Suprapubic skin (tissue), 4 donors: ENCODE measurements at regions not wholly inside any gene's neighbourhood (a gene's known extent, or its start where the extent isn't known, plus 50 kb on each side); places are given as distances from the start of the nearest gene placed in this dataset.

Experiments
- EP300 ChIP-seq: sonication (generic); formaldehyde crosslinking; IDR thresholded peaks from one replicate; pipeline ENCODE4 v1.6.1; 2017; ENCODE audit warnings: antibody characterized with exemption
- POLR2A ChIP-seq, 2 donors: fragments of 450-650 bp; IDR thresholded peaks; one replicate each; pipeline ENCODE4 v1.6.1; 2017; ENCODE audit warnings: antibody characterized with exemption in 2 of 2, mild to moderate bottlenecking in 2 of 2, moderate library complexity in 2 of 2
- POLR2AphosphoS5 ChIP-seq, 3 donors: sonication (generic); formaldehyde crosslinking; IDR thresholded peaks; one replicate each; pipeline ENCODE4 v1.6.1; 2017; ENCODE audit warnings: antibody characterized with exemption in 3 of 3
- TF ChIP-seq, protein P1 (sequence below), 2 donors: fragments of 200-600 bp in 1 of 2; fragments of 450-650 bp in 1 of 2; sonication (generic) in 1 of 2; IDR thresholded peaks; one replicate each; pipeline ENCODE4 v1.5.1; 2016 to 2019; ENCODE audit warnings: antibody characterized with exemption in 2 of 2, mild to moderate bottlenecking in 1 of 2, moderate library complexity in 1 of 2

DNA sequence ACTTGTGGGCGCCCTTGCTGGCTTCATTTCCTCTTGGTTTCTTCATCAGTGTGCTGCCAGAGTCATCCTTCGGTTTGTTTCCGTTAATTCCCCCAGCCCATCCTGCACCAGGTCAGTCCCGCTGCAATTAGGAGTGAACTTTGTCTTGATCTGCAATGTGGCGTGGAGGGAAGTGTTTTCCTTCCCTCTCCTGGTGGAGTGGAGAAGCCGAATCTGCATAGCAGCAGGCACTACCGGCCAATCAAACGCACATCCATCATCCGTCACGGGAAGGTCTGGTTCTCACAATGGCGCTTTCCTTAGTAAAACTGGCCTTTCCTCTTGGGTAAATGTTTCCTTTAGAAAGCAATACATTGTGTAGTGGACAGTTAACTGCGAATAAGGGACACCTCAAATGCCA lies 337.5 kb downstream of the CXCL12 start:
- no peak for TF ChIP-seq POLR2A (IDR thresholded peaks at IDR 0.05)
- TF ChIP-seq, protein P1, sequence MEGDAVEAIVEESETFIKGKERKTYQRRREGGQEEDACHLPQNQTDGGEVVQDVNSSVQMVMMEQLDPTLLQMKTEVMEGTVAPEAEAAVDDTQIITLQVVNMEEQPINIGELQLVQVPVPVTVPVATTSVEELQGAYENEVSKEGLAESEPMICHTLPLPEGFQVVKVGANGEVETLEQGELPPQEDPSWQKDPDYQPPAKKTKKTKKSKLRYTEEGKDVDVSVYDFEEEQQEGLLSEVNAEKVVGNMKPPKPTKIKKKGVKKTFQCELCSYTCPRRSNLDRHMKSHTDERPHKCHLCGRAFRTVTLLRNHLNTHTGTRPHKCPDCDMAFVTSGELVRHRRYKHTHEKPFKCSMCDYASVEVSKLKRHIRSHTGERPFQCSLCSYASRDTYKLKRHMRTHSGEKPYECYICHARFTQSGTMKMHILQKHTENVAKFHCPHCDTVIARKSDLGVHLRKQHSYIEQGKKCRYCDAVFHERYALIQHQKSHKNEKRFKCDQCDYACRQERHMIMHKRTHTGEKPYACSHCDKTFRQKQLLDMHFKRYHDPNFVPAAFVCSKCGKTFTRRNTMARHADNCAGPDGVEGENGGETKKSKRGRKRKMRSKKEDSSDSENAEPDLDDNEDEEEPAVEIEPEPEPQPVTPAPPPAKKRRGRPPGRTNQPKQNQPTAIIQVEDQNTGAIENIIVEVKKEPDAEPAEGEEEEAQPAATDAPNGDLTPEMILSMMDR (IDR thresholded peaks at IDR 0.05), result no peak
- TF ChIP-seq POLR2AphosphoS5 (IDR thresholded peaks at IDR 0.05), result no peak
- TF ChIP-seq EP300, result no peak
